Large intestine (tissue), 3 donors: ENCODE measurements at regions not wholly inside any gene's neighbourhood (a gene's known extent, or its start where the extent isn't known, plus 50 kb on each side); places are given as distances from the start of the nearest gene placed in this dataset.

Source experiments
- DNase-seq, 2 donors: peaks; one replicate each; pipeline versions ENCODE4 v3.0.0 to v3.0.0-alpha.2; 2013
- H3K27ac ChIP-seq: one replicate; pipeline ENCODE4 v1.5.1; 2013; ENCODE audit warnings: low read length
- H3K27me3 ChIP-seq: 2 replicates; pipeline ENCODE4 v1.6.1; 2013; ENCODE audit warnings: low read length; ENCODE audit not compliant: control insufficient read depth, insufficient read depth
- H3K36me3 ChIP-seq: 2 replicates; pipeline ENCODE4 v1.6.1; 2013; ENCODE audit warnings: low read length; ENCODE audit not compliant: control insufficient read depth, insufficient read depth
- H3K4me1 ChIP-seq: one replicate; pipeline ENCODE4 v1.6.1; 2013; ENCODE audit warnings: low read length; ENCODE audit not compliant: control insufficient read depth, insufficient read depth
- H3K4me3 ChIP-seq: one replicate; pipeline ENCODE4 v1.5.1; 2013; ENCODE audit warnings: low read length
- H3K9me3 ChIP-seq: one replicate; pipeline ENCODE4 v1.6.1; 2013; ENCODE audit warnings: mild to moderate bottlenecking, low read depth, low read length, moderate library complexity; ENCODE audit not compliant: control insufficient read depth
- WGBS: methylation state at CpG from one replicate; pipeline ENCODE4 v1.1.5; 2013; ENCODE audit warnings: low lambda C conversion rate; ENCODE audit not compliant: insufficient coverage; 5-methylcytosine and 5-hydroxymethylcytosine counted together

DNA sequence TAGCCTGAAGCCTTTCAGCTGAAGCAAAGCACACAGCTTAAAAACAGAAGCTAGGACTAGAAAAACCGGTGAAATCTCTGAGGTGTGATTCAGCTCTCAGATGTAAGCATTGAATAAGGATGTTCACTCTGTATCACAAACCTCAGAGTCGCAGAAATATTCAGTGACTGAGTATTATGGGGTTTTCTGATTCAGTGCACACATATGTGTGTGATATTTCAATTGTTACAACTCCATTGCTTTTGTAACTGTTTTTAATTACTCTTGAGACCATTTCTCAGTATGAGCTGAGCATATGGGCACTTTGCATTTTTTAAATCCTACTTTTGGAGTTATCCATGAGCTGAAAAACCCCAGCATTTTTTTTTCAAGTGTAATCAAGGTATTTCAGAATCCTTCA lies 868.8 kb downstream of the NTRK3 start:
- no peaks in the 10 kb centered on the region for H3K9me3 ChIP-seq
- DNase-seq, result no peak
- H3K27ac ChIP-seq, result no peak overlapping the region

DNA sequence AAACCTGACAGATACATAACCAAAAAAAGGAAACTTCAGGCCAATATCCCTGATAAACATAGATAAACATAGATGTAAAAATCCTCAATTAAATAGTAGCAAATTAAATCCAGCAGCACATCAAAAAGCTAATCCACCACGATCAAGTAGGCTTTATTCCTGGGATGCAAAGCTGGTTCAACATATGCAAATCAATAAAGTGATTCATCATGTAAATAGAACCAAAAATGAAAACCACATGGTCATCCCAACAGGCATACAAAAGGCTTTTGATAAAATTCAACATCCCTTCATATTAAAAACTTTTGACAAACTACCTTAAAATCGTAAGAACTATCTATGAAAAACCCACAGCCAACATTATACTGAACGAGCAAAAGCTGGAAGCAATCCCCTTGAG lies 882.2 kb downstream of the NTRK3 start:
- DNase-seq, result no peak
- H3K27ac ChIP-seq, result no peak overlapping the region
- H3K36me3 ChIP-seq, result no peaks in the 10 kb centered on the region
- no peaks in the 10 kb centered on the region for H3K4me1 ChIP-seq
- no CpG with 5 or more reads among the region's 3 CpGs for WGBS
- no peaks in the 10 kb centered on the region for H3K27me3 ChIP-seq
- H3K4me3 ChIP-seq, result no peak overlapping the region
- H3K9me3 ChIP-seq, result no peaks in the 10 kb centered on the region

More for the DNA sequence above, 868.8 kb downstream of the NTRK3 start:
- Histone ChIP-seq H3K36me3 (no peaks in the 10 kb centered on the region), H3K4me1 (no peaks in the 10 kb centered on the region), H3K27me3 (no peaks in the 10 kb centered on the region), H3K4me3 (no peak overlapping the region)
- WGBS, result no CpG with 5 or more reads among the region's 2 CpGs

GRCh38 chr15:87369269-87369668 lies 887.3 kb downstream of the NTRK3 start:
- H3K4me3 ChIP-seq, result no peak overlapping the region
- no peak for DNase-seq
- H3K27ac ChIP-seq, result no peak overlapping the region
- H3K9me3 ChIP-seq, result no peaks in the 10 kb centered on the region
- no peaks in the 10 kb centered on the region for H3K27me3 ChIP-seq
- H3K36me3 ChIP-seq, result no peaks in the 10 kb centered on the region
- no peaks in the 10 kb centered on the region for H3K4me1 ChIP-seq

GRCh38 chr15:87368511-87368910 lies 888.0 kb downstream of the NTRK3 start:
- H3K9me3 ChIP-seq, result no peaks in the 10 kb centered on the region

DNA sequence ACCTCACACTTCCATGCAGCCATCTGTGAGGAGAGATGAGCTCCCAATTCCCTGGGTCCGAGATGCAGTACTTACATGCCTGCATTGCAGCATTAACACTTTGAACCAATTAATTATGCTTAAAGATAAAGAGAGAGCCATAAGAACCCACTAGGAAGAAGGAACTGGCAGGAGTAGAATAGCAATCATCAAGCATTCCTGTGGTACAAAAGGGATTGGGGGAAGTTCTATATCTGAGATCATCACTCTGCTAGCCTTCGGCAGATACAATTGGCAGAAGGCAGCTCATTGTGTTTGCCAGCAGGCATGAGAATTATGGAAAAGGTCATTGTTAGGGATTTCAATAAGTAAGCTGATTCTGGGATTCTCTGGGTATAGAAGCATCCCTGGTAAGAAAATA lies 891.4 kb downstream of the NTRK3 start:
- H3K36me3 ChIP-seq, result no peaks in the 10 kb centered on the region
- no peak overlapping the region for H3K27ac ChIP-seq
- no peaks in the 10 kb centered on the region for H3K9me3 ChIP-seq
- H3K4me3 ChIP-seq, result no peak overlapping the region
- H3K4me1 ChIP-seq, result no peaks in the 10 kb centered on the region
- DNase-seq, result no peak
- no CpG with 5 or more reads among the region's 2 CpGs for WGBS
- H3K27me3 ChIP-seq, result no peaks in the 10 kb centered on the region

More at GRCh38 chr15:87368511-87368910, 888.0 kb downstream of the NTRK3 start:
- no peaks in the 10 kb centered on the region for H3K36me3 ChIP-seq
- DNase-seq, result no peak
- H3K27ac ChIP-seq, result no peak overlapping the region
- no peaks in the 10 kb centered on the region for H3K4me1 ChIP-seq
- WGBS, result no CpG with 5 or more reads among the region's 2 CpGs
- no peaks in the 10 kb centered on the region for H3K27me3 ChIP-seq
- H3K4me3 ChIP-seq, result no peak overlapping the region

DNA sequence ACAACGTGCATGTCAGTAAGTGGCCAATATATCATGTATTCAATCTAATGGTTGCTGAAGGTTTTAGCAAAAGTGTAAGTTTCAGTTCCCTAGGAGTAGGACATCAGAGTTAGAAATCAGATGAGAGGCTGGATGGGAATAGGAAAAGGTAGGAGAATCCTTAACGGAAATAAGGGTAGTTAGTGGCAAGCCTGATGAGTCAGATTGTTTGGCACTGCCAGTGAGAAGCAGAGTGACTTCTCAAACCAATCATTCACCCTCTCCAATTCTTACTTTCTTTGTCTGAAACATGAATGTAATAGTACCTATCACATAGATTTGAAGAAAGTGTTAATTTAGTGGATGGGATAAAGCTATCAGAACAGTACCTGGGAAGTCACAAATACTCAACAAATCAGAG lies 894.0 kb downstream of the NTRK3 start:
- no peak for DNase-seq
- no peaks in the 10 kb centered on the region for H3K27me3 ChIP-seq
- no peak overlapping the region for H3K4me3 ChIP-seq
- H3K9me3 ChIP-seq, result no peaks in the 10 kb centered on the region
- no CpG with 5 or more reads among the region's 2 CpGs for WGBS
- H3K27ac ChIP-seq, result no peak overlapping the region
- H3K4me1 ChIP-seq, result no peaks in the 10 kb centered on the region
- H3K36me3 ChIP-seq, result no peaks in the 10 kb centered on the region

GRCh38 chr15:87357637-87358313 lies 898.8 kb downstream of the NTRK3 start:
- no CpG with 5 or more reads among the region's 3 CpGs for WGBS
- no peaks in the 10 kb centered on the region for H3K36me3 ChIP-seq
- H3K9me3 ChIP-seq, result no peaks in the 10 kb centered on the region
- H3K4me1 ChIP-seq, result no peaks in the 10 kb centered on the region
- H3K27me3 ChIP-seq, result no peaks in the 10 kb centered on the region
- no peak for DNase-seq
- no peak overlapping the region for H3K27ac ChIP-seq
- no peak overlapping the region for H3K4me3 ChIP-seq

- no peaks in the 10 kb centered on the region for H3K27me3 ChIP-seq
- H3K36me3 ChIP-seq, result no peaks in the 10 kb centered on the region
- H3K4me1 ChIP-seq, result no peaks in the 10 kb centered on the region
- H3K9me3 ChIP-seq, result no peaks in the 10 kb centered on the region
- no peak overlapping the region for H3K27ac ChIP-seq
- 83% methylated on average over 1 of the region's 1 CpG for WGBS
- no peak overlapping the region for H3K4me3 ChIP-seq
- no peak for DNase-seq
Observed at GRCh38 chr15:87355946-87356345, 900.6 kb downstream of the NTRK3 start.

GRCh38 chr15:87354661-87355410 lies 901.7 kb downstream of the NTRK3 start:
- no peaks in the 10 kb centered on the region for H3K9me3 ChIP-seq
- no peak for DNase-seq
- no CpG with 5 or more reads among the region's 3 CpGs for WGBS
- H3K4me1 ChIP-seq, result no peaks in the 10 kb centered on the region
- no peak overlapping the region for H3K27ac ChIP-seq
- no peaks in the 10 kb centered on the region for H3K27me3 ChIP-seq
- H3K4me3 ChIP-seq, result no peak overlapping the region
- no peaks in the 10 kb centered on the region for H3K36me3 ChIP-seq

- H3K4me1 ChIP-seq, result no peaks in the 10 kb centered on the region
- H3K4me3 ChIP-seq, result no peak overlapping the region
- H3K27me3 ChIP-seq, result no peaks in the 10 kb centered on the region
- H3K36me3 ChIP-seq, result no peaks in the 10 kb centered on the region
- H3K9me3 ChIP-seq, result no peaks in the 10 kb centered on the region
- DNase-seq, result no peak
- H3K27ac ChIP-seq, result no peak overlapping the region
- no CpG with 5 or more reads among the region's 2 CpGs for WGBS
Observed at GRCh38 chr15:87349181-87349580, 907.4 kb downstream of the NTRK3 start.

- DNase-seq, result no peak
- no peaks in the 10 kb centered on the region for H3K36me3 ChIP-seq
- H3K9me3 ChIP-seq, result no peaks in the 10 kb centered on the region
- 50% methylated on average over 1 of the region's 6 CpGs for WGBS
- no peaks in the 10 kb centered on the region for H3K4me1 ChIP-seq
- no peak overlapping the region for H3K27ac ChIP-seq
- no peak overlapping the region for H3K4me3 ChIP-seq
- H3K27me3 ChIP-seq, result no peaks in the 10 kb centered on the region
Observed at GRCh38 chr15:87348746-87349145, 907.8 kb downstream of the NTRK3 start.
